Middle frontal gyrus (tissue), 1 donor: ENCODE measurements at regions not wholly inside any gene's neighbourhood (a gene's known extent, or its start where the extent isn't known, plus 50 kb on each side); places are given as distances from the start of the nearest gene placed in this dataset.
A peak's percentile ranks its signal among the peaks of the same experiment; 100 is the strongest.

ENCODE experiments used
- DNase-seq: peaks from one replicate; pipeline ENCODE4 v3.0.0-alpha.2; 2015; ENCODE audit warnings: low spot score; ENCODE audit errors: extremely low spot score

- DNase-seq: no peak
Measured at GRCh38 chrX:120819126-120819525, 56.5 kb downstream of the CT47B1 start.

GRCh38 chrX:120813982-120814381 is 61.7 kb downstream of the CT47B1 start:
- DNase-seq: no peak

GRCh38 chrX:120801426-120801825 is 74.2 kb downstream of the CT47B1 start:
- no peak for DNase-seq

GRCh38 chrX:120797188-120797851 is 78.3 kb downstream of the CT47B1 start:
- DNase-seq: no peak

- no peak for DNase-seq
Measured at GRCh38 chrX:120795301-120795700, 80.4 kb downstream of the CT47B1 start.

- no peak for DNase-seq
Measured at GRCh38 chrX:120794525-120794975, 81.1 kb downstream of the CT47B1 start.

- DNase-seq: no peak
Measured at GRCh38 chrX:120793098-120793497, 82.6 kb downstream of the CT47B1 start.

- no peak for DNase-seq
Measured at GRCh38 chrX:120791013-120791643, 84.5 kb downstream of the CT47B1 start.

- no peak for DNase-seq
Measured at GRCh38 chrX:120790552-120790951, 85.1 kb downstream of the CT47B1 start.

GRCh38 chrX:120790118-120790517 is 85.5 kb downstream of the CT47B1 start:
- DNase-seq: peak; percentile 46

GRCh38 chrX:120781403-120781802 is 94.3 kb downstream of the CT47B1 start:
- DNase-seq: no peak

GRCh38 chrX:120775959-120776358 is 99.7 kb downstream of the CT47B1 start:
- DNase-seq: no peak

- DNase-seq: no peak
Measured at GRCh38 chrX:120774606-120775005, 101.1 kb downstream of the CT47B1 start.

- no peak for DNase-seq
Measured at GRCh38 chrX:120773801-120774200, 101.9 kb downstream of the CT47B1 start.

GRCh38 chrX:120769576-120770341 is 105.9 kb downstream of the CT47B1 start:
- peak; percentile 10 for DNase-seq

GRCh38 chrX:120768681-120769080 is 107.0 kb downstream of the CT47B1 start:
- DNase-seq: no peak

GRCh38 chrX:120768254-120768653 is 107.4 kb downstream of the CT47B1 start:
- no peak for DNase-seq

- DNase-seq: no peak
Measured at GRCh38 chrX:120763269-120763668, 112.4 kb downstream of the CT47B1 start.

GRCh38 chrX:120761810-120762209 is 113.9 kb downstream of the CT47B1 start:
- no peak for DNase-seq

GRCh38 chrX:120759685-120760084 is 116.0 kb downstream of the CT47B1 start:
- DNase-seq: no peak

- no peak for DNase-seq
Measured at GRCh38 chrX:120755066-120755846, 120.4 kb downstream of the CT47B1 start.
